ENCODE measurements at regions not wholly inside any gene's neighbourhood (a gene's known extent, or its start where the extent isn't known, plus 50 kb on each side); places are given as distances from the start of the nearest gene placed in this dataset.

- Mint-ChIP-seq H3K36me3 (ENCODE audit: low read depth) (no peaks in the 10 kb centered on the region), H3K4me1 (ENCODE audit: low read depth) (no peaks in the 10 kb centered on the region), H3K27me3 (no peaks in the 10 kb centered on the region), H3K27ac (no peak overlapping the region), H3K4me3 (no peak overlapping the region), H3K9me3 (peaks cover 2% of the 10 kb centered on the region)
- intact Hi-C loops (cut with micrococcal nuclease): no loop called here
- ATAC-seq (no peak), DNase-seq (no peak)
- TF ChIP-seq, protein P1, sequence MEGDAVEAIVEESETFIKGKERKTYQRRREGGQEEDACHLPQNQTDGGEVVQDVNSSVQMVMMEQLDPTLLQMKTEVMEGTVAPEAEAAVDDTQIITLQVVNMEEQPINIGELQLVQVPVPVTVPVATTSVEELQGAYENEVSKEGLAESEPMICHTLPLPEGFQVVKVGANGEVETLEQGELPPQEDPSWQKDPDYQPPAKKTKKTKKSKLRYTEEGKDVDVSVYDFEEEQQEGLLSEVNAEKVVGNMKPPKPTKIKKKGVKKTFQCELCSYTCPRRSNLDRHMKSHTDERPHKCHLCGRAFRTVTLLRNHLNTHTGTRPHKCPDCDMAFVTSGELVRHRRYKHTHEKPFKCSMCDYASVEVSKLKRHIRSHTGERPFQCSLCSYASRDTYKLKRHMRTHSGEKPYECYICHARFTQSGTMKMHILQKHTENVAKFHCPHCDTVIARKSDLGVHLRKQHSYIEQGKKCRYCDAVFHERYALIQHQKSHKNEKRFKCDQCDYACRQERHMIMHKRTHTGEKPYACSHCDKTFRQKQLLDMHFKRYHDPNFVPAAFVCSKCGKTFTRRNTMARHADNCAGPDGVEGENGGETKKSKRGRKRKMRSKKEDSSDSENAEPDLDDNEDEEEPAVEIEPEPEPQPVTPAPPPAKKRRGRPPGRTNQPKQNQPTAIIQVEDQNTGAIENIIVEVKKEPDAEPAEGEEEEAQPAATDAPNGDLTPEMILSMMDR (IDR thresholded peaks at IDR 0.05): no peak
- ChIA-PET CTCF (no interaction called here), POLR2A (no interaction called here)
These were observed 1249.9 kb downstream of the EPHA7 start for GRCh38 chr6:92169506-92169905.

GRCh38 chr6:92166666-92167065, 1252.7 kb downstream of the EPHA7 start:
- CTCF ChIA-PET: no interaction called here
- Mint-ChIP-seq H3K4me1 (ENCODE audit: low read depth) (no peaks in the 10 kb centered on the region), H3K36me3 (ENCODE audit: low read depth) (no peaks in the 10 kb centered on the region), H3K9me3 (peaks cover 2% of the 10 kb centered on the region), H3K27me3 (no peaks in the 10 kb centered on the region), H3K27ac (no peak overlapping the region), H3K4me3 (no peak overlapping the region)
- ATAC-seq: no peak
- DNase-seq: no peak
- POLR2A ChIA-PET: no interaction called here
- TF ChIP-seq, protein P1 (IDR thresholded peaks at IDR 0.05): no peak
- intact Hi-C loops (cut with micrococcal nuclease): no loop called here

DNA sequence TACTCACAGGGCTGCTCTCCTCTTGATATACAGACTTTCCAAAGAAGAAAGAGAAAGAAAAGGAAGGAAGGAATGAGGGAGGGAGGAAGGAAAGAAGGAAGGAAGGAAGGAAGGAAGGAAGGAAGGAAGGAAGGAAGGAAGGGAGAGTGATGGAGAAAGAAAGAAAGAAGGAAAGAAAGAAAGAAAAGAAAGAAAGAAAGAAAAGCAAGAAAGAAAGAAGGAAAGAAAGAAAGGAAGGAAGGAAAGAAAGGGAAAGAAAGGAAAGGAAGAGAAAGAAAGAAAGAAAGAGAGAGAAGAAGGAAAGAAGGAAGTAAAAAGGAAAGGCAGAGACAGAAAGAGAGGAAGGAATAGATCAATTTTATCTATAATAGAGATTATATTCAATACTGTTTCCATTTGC, 1257.4 kb downstream of the EPHA7 start:
- no peak for ATAC-seq
- Mint-ChIP-seq H3K4me3 (no peak overlapping the region), H3K9me3 (peaks cover 3% of the 10 kb centered on the region), H3K27ac (no peak overlapping the region), H3K27me3 (no peaks in the 10 kb centered on the region), H3K4me1 (ENCODE audit: low read depth) (no peaks in the 10 kb centered on the region), H3K36me3 (ENCODE audit: low read depth) (no peaks in the 10 kb centered on the region)
- DNase-seq: no peak
- TF ChIP-seq, protein P1 (IDR thresholded peaks at IDR 0.05): no peak
- ChIA-PET POLR2A (no interaction called here), CTCF (no interaction called here)
- intact Hi-C loops (cut with micrococcal nuclease): no loop called here

GRCh38 chr6:92160226-92160625, 1259.1 kb downstream of the EPHA7 start:
- ATAC-seq: no peak
- POLR2A ChIA-PET: no interaction called here
- no peaks in the 10 kb centered on the region for H3K36me3 Mint-ChIP-seq (ENCODE audit: low read depth)

DNA sequence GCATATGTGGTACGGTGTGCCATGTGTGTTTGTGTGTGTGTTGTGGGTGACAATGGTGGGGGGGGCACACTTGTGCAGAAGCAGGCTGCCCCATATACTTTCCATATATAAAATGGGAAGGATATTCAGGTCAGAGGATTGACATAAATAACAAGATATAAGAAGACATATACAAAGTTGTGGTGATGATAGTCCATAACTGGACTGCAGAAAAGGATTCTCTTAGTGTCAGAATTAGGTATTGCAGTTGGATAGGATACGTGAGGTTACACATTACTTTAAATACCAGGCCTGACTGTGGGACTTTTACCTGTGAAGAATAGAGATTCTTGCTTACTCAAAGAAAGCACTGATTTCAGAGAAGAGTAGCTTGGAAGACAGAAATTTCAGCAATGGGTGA, 1260.3 kb downstream of the EPHA7 start:
- ChIA-PET POLR2A (no interaction called here), CTCF (no interaction called here)
- TF ChIP-seq, protein P1 (IDR thresholded peaks at IDR 0.05): no peak
- no peaks in the 10 kb centered on the region for H3K36me3 Mint-ChIP-seq (ENCODE audit: low read depth)
- no peak for ATAC-seq
- intact Hi-C loops (cut with micrococcal nuclease): no loop called here
- no peak overlapping the region for H3K4me3 Mint-ChIP-seq
- DNase-seq: no peak
- no peaks in the 10 kb centered on the region for H3K4me1 Mint-ChIP-seq (ENCODE audit: low read depth)
- no peak overlapping the region for H3K27ac Mint-ChIP-seq
- H3K9me3 Mint-ChIP-seq: peaks cover 5% of the 10 kb centered on the region
- no peaks in the 10 kb centered on the region for H3K27me3 Mint-ChIP-seq

More at GRCh38 chr6:92160226-92160625, 1259.1 kb downstream of the EPHA7 start:
- TF ChIP-seq, protein P1 (IDR thresholded peaks at IDR 0.05): no peak
- H3K27ac Mint-ChIP-seq: no peak overlapping the region
- DNase-seq: no peak
- intact Hi-C loops (cut with micrococcal nuclease): no loop called here
- no peaks in the 10 kb centered on the region for H3K4me1 Mint-ChIP-seq (ENCODE audit: low read depth)
- H3K9me3 Mint-ChIP-seq: peaks cover 3% of the 10 kb centered on the region
- H3K27me3 Mint-ChIP-seq: no peaks in the 10 kb centered on the region
- no peak overlapping the region for H3K4me3 Mint-ChIP-seq
- CTCF ChIA-PET: no interaction called here

Data from activated CD8-positive, alpha-beta T cell treated with anti-CD3 and anti-CD28 coated beads for 36 hours (primary cell).